ENCODE measurements at regions not wholly inside any gene's neighbourhood (a gene's known extent, or its start where the extent isn't known, plus 50 kb on each side); places are given as distances from the start of the nearest gene placed in this dataset.

GRCh38 chrX:40418813-40419195 lies 162.0 kb upstream of the ATP6AP2 start:
- no peak for TF ChIP-seq POLR2AphosphoS5 (IDR thresholded peaks at IDR 0.05)
- TF ChIP-seq CTCF (IDR thresholded peaks at IDR 0.05; ENCODE audit: poor library complexity, severe bottlenecking): no peak

All from neural cell (in vitro differentiated cells).